Type B pancreatic cell (in vitro differentiated cells): ENCODE measurements at regions not wholly inside any gene's neighbourhood (a gene's known extent, or its start where the extent isn't known, plus 50 kb on each side); places are given as distances from the start of the nearest gene placed in this dataset.

Experiments
- DNase-seq: peaks from one replicate; pipeline ENCODE4 v3.0.0; 2021; ENCODE audit warnings: mixed read lengths; ENCODE audit not compliant: unreplicated experiment; ENCODE audit errors: extremely low spot score
- H3K27ac Mint-ChIP-seq: 2 replicates; pipeline ENCODE4 v1.8.0; 2021; ENCODE audit warnings: mild to moderate bottlenecking, mixed read lengths
- H3K27me3 Mint-ChIP-seq: 2 replicates; pipeline ENCODE4 v1.8.0; 2021; ENCODE audit warnings: mixed read lengths
- H3K36me3 Mint-ChIP-seq: 2 replicates; pipeline ENCODE4 v1.8.0; 2021; ENCODE audit warnings: mixed read lengths
- H3K4me1 Mint-ChIP-seq: one replicate; pipeline ENCODE4 v1.8.0; 2021; ENCODE audit warnings: mixed read lengths; ENCODE audit not compliant: unreplicated experiment
- H3K4me3 Mint-ChIP-seq: 2 replicates; pipeline ENCODE4 v1.8.0; 2021; ENCODE audit warnings: mild to moderate bottlenecking, mixed read lengths
- H3K9me3 Mint-ChIP-seq: 2 replicates; pipeline ENCODE4 v1.8.0; 2021; ENCODE audit warnings: mixed read lengths
- TF ChIP-seq, protein P1 (sequence below): fragments of 200-600 bp; sonication (generic); conservative IDR thresholded peaks from 2 replicates; pipeline ENCODE4 v1.5.0; 2021; ENCODE audit warnings: antibody characterized with exemption, mild to moderate bottlenecking

DNA sequence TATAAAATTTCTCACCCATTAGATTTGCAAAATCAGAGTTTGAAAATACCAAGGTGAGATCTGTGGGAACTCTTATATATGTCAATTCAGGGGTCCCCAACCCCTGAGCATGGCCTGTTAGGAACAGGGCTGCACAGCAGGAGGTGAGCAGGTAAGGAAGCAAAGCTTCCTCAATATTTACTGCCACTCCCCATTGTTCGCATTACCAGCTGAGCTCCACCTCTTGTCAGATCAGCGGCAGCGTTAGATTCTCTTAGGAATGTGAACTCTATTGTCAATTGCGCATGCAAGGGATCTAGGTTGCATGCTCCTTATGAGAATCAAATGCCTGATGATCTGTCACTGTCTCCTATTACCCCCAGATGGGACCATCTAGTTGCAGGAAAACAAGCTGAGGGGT is 376.6 kb downstream of the LMO4 start:
- Mint-ChIP-seq H3K4me3 (no peak overlapping the region), H3K4me1 (peaks cover 9% of the 10 kb centered on the region), H3K9me3 (peaks cover 4% of the 10 kb centered on the region), H3K36me3 (peaks cover 4% of the 10 kb centered on the region), H3K27ac (no peak overlapping the region), H3K27me3 (no peaks in the 10 kb centered on the region)
- TF ChIP-seq, protein P1, sequence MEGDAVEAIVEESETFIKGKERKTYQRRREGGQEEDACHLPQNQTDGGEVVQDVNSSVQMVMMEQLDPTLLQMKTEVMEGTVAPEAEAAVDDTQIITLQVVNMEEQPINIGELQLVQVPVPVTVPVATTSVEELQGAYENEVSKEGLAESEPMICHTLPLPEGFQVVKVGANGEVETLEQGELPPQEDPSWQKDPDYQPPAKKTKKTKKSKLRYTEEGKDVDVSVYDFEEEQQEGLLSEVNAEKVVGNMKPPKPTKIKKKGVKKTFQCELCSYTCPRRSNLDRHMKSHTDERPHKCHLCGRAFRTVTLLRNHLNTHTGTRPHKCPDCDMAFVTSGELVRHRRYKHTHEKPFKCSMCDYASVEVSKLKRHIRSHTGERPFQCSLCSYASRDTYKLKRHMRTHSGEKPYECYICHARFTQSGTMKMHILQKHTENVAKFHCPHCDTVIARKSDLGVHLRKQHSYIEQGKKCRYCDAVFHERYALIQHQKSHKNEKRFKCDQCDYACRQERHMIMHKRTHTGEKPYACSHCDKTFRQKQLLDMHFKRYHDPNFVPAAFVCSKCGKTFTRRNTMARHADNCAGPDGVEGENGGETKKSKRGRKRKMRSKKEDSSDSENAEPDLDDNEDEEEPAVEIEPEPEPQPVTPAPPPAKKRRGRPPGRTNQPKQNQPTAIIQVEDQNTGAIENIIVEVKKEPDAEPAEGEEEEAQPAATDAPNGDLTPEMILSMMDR, result no peak
- DNase-seq, result no peak

GRCh38 chr1:87706203-87706602 is 377.5 kb downstream of the LMO4 start:
- TF ChIP-seq, protein P1, result no peak
- Mint-ChIP-seq H3K27me3 (no peaks in the 10 kb centered on the region), H3K9me3 (peaks cover 2% of the 10 kb centered on the region), H3K4me3 (no peak overlapping the region), H3K36me3 (no peaks in the 10 kb centered on the region), H3K27ac (no peak overlapping the region), H3K4me1 (peaks cover 9% of the 10 kb centered on the region)
- no peak for DNase-seq

GRCh38 chr1:87706779-87707228 is 378.1 kb downstream of the LMO4 start:
- Mint-ChIP-seq H3K4me3 (peak overlapping the region; percentile 57), H3K27me3 (no peaks in the 10 kb centered on the region), H3K4me1 (peaks cover 9% of the 10 kb centered on the region), H3K36me3 (no peaks in the 10 kb centered on the region), H3K27ac (peak overlapping the region; percentile 68), H3K9me3 (peaks cover 6% of the 10 kb centered on the region)
- TF ChIP-seq, protein P1, result no peak
- no peak for DNase-seq

DNA sequence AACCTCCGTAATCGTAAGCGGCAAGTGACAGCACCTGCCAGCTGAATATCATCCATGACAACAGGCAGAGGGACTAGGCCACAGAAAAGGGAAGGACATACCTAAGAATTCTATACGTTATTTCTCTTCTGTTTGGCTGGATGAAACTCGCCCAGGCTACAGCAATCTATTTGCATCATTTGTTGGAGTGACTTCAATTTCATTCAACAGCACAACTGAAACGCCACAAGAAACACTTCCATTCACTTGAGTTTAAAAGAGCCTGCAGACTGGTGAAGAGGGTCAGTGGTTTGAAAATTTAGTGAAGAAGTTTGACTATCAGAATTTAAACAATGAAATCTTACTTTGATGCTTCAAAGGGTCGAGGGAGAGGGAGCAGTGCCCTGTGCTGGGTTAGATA is 378.7 kb downstream of the LMO4 start:
- Mint-ChIP-seq H3K27ac (peak overlapping the region; percentile 68), H3K9me3 (peaks cover 6% of the 10 kb centered on the region), H3K4me1 (peaks cover 9% of the 10 kb centered on the region), H3K36me3 (no peaks in the 10 kb centered on the region), H3K27me3 (no peaks in the 10 kb centered on the region), H3K4me3 (no peak overlapping the region)
- TF ChIP-seq, protein P1, result no peak
- no peak for DNase-seq

- Mint-ChIP-seq H3K27ac (peak overlapping the region; percentile 48), H3K4me3 (no peak overlapping the region), H3K9me3 (peaks cover 6% of the 10 kb centered on the region), H3K36me3 (no peaks in the 10 kb centered on the region), H3K27me3 (no peaks in the 10 kb centered on the region), H3K4me1 (peaks cover 8% of the 10 kb centered on the region)
- DNase-seq, result no peak
- TF ChIP-seq, protein P1, result no peak
Observed at GRCh38 chr1:87712261-87713010, 383.8 kb downstream of the LMO4 start.
